NCI-H345 treated with DMSO at 0.1 percent for 48 hours (cell line): ENCODE measurements at regions not wholly inside any gene's neighbourhood (a gene's known extent, or its start where the extent isn't known, plus 50 kb on each side); places are given as distances from the start of the nearest gene placed in this dataset.
A peak's percentile ranks its signal among the peaks of the same experiment; 100 is the strongest.
"Not testable (repeated sequence)": the region's sequence is repeated elsewhere in the genome, so short reads cannot be mapped to it uniquely, and the experiment has no call there.

ENCODE experiments used
- DNase-seq: peaks from one replicate; lab custom pipeline; 2025; ENCODE audit not compliant: unreplicated experiment; lab: John Stamatoyannopoulos, UW

GRCh38 chr13:44887515-44887914 is 101.8 kb downstream of the NUFIP1 start:
- no peak for DNase-seq

- no peak for DNase-seq
These were observed 105.1 kb downstream of the NUFIP1 start for GRCh38 chr13:44884076-44884729.

GRCh38 chr13:44879452-44880058 is 109.7 kb downstream of the NUFIP1 start:
- no peak for DNase-seq

- no peak for DNase-seq
These were observed 112.4 kb downstream of the NUFIP1 start for GRCh38 chr13:44876782-44877324.

- DNase-seq: no peak
These were observed 114.2 kb downstream of the NUFIP1 start for GRCh38 chr13:44874886-44875630.

GRCh38 chr13:44874176-44874575 is 115.1 kb downstream of the NUFIP1 start:
- DNase-seq: no peak

- no peak for DNase-seq
These were observed 115.8 kb downstream of the NUFIP1 start for GRCh38 chr13:44873461-44873860.

- DNase-seq: no peak
These were observed 116.5 kb downstream of the NUFIP1 start for GRCh38 chr13:44872751-44873150.

GRCh38 chr13:44870456-44870929 is 118.8 kb downstream of the NUFIP1 start:
- DNase-seq: no peak

GRCh38 chr13:44869167-44869566 is 120.1 kb downstream of the NUFIP1 start:
- DNase-seq: no peak

- DNase-seq: no peak
These were observed 120.9 kb downstream of the NUFIP1 start for GRCh38 chr13:44868397-44868796.

- no peak for DNase-seq
These were observed 121.4 kb downstream of the NUFIP1 start for GRCh38 chr13:44867825-44868224.

GRCh38 chr13:44866411-44866911 is 122.8 kb downstream of the NUFIP1 start:
- DNase-seq: no peak

- no peak for DNase-seq
These were observed 123.4 kb downstream of the NUFIP1 start for GRCh38 chr13:44865722-44866410.

- not testable (repeated sequence) for DNase-seq
These were observed 125.6 kb downstream of the NUFIP1 start for GRCh38 chr13:44863641-44864040.

- DNase-seq: no peak
These were observed 128.8 kb downstream of the NUFIP1 start for GRCh38 chr13:44860454-44860853.

GRCh38 chr13:44857736-44858135 is 131.5 kb downstream of the NUFIP1 start:
- DNase-seq: no peak

GRCh38 chr13:44857061-44857460 is 132.2 kb downstream of the NUFIP1 start:
- no peak for DNase-seq

GRCh38 chr13:44855860-44856259 is 133.4 kb downstream of the NUFIP1 start:
- no peak for DNase-seq

GRCh38 chr13:44854313-44855060 is 134.8 kb downstream of the NUFIP1 start:
- peak; percentile 63 for DNase-seq
